Activated T-helper 2 cell treated with anti-CD3 and anti-CD28 coated beads, Interferon-gamma antibody, Interleukin-2, Interleukin-4, amounts not matched to agents 10 μg/mL and 5 μg/mL and 100 μg/mL, durations not matched to agents 14 hours and 24 hours and 36 hours (primary cell): ENCODE measurements at regions not wholly inside any gene's neighbourhood (a gene's known extent, or its start where the extent isn't known, plus 50 kb on each side); places are given as distances from the start of the nearest gene placed in this dataset.

ENCODE experiments used
- DNase-seq: peaks from one replicate; pipeline ENCODE4 v3.0.0; 2021; ENCODE audit warnings: low spot score
- H3K27ac Mint-ChIP-seq: one replicate; pipeline ENCODE4 v1.8.0; 2021; ENCODE audit warnings: mixed read lengths
- H3K27me3 Mint-ChIP-seq: one replicate; pipeline ENCODE4 v1.8.0; 2021; ENCODE audit warnings: low read depth, mixed read lengths
- H3K36me3 Mint-ChIP-seq: one replicate; pipeline ENCODE4 v1.8.0; 2021; ENCODE audit warnings: low read depth, mixed read lengths
- H3K4me1 Mint-ChIP-seq: one replicate; pipeline ENCODE4 v1.8.0; 2021; ENCODE audit warnings: low read depth, mixed read lengths
- H3K4me3 Mint-ChIP-seq: one replicate; pipeline ENCODE4 v1.8.0; 2021; ENCODE audit warnings: low read depth, mild to moderate bottlenecking, moderate library complexity, mixed read lengths
- H3K9me3 Mint-ChIP-seq: one replicate; pipeline ENCODE4 v1.8.0; 2021; ENCODE audit warnings: mixed read lengths
- intact Hi-C: fragments of 100-400 bp; cut with micrococcal nuclease; formaldehyde crosslinking; loops from one replicate; pipeline ENCODE4 v1.15.1; 2023

- DNase-seq: no peak
- no peaks in the 10 kb centered on the region for H3K36me3 Mint-ChIP-seq
- no peak overlapping the region for H3K27ac Mint-ChIP-seq
- intact Hi-C loops: no loop called here
- no peaks in the 10 kb centered on the region for H3K9me3 Mint-ChIP-seq
- no peaks in the 10 kb centered on the region for H3K27me3 Mint-ChIP-seq
- H3K4me1 Mint-ChIP-seq: no peaks in the 10 kb centered on the region
- H3K4me3 Mint-ChIP-seq: no peak overlapping the region
These were observed 372.1 kb upstream of the MYT1L start for GRCh38 chr2:2703172-2703571.

GRCh38 chr2:2702385-2702784, 371.3 kb upstream of the MYT1L start:
- Mint-ChIP-seq H3K27ac (no peak overlapping the region), H3K4me1 (no peaks in the 10 kb centered on the region), H3K36me3 (no peaks in the 10 kb centered on the region), H3K9me3 (no peaks in the 10 kb centered on the region), H3K4me3 (no peak overlapping the region), H3K27me3 (no peaks in the 10 kb centered on the region)
- DNase-seq: no peak
- intact Hi-C loops: no loop called here

GRCh38 chr2:2701813-2702212, 370.7 kb upstream of the MYT1L start:
- no peaks in the 10 kb centered on the region for H3K9me3 Mint-ChIP-seq
- no peak for DNase-seq
- intact Hi-C loops: no loop called here

GRCh38 chr2:2701176-2701781, 370.2 kb upstream of the MYT1L start:
- H3K36me3 Mint-ChIP-seq: no peaks in the 10 kb centered on the region
- no peaks in the 10 kb centered on the region for H3K9me3 Mint-ChIP-seq
- H3K27me3 Mint-ChIP-seq: no peaks in the 10 kb centered on the region
- DNase-seq: no peak
- no peaks in the 10 kb centered on the region for H3K4me1 Mint-ChIP-seq
- intact Hi-C loops: no loop called here
- H3K4me3 Mint-ChIP-seq: no peak overlapping the region
- H3K27ac Mint-ChIP-seq: no peak overlapping the region

More at GRCh38 chr2:2701813-2702212, 370.7 kb upstream of the MYT1L start:
- Mint-ChIP-seq H3K4me1 (no peaks in the 10 kb centered on the region), H3K27ac (no peak overlapping the region), H3K36me3 (no peaks in the 10 kb centered on the region), H3K27me3 (no peaks in the 10 kb centered on the region), H3K4me3 (no peak overlapping the region)

- H3K27me3 Mint-ChIP-seq: no peaks in the 10 kb centered on the region
- H3K4me1 Mint-ChIP-seq: no peaks in the 10 kb centered on the region
- no peaks in the 10 kb centered on the region for H3K36me3 Mint-ChIP-seq
- no peaks in the 10 kb centered on the region for H3K9me3 Mint-ChIP-seq
- H3K4me3 Mint-ChIP-seq: no peak overlapping the region
- no peak overlapping the region for H3K27ac Mint-ChIP-seq
- DNase-seq: no peak
- intact Hi-C loops: no loop called here
These were observed 368.0 kb upstream of the MYT1L start for GRCh38 chr2:2699121-2699505.

GRCh38 chr2:2698182-2699120, 367.4 kb upstream of the MYT1L start:
- no peaks in the 10 kb centered on the region for H3K27me3 Mint-ChIP-seq
- H3K4me3 Mint-ChIP-seq: no peak overlapping the region
- no peaks in the 10 kb centered on the region for H3K4me1 Mint-ChIP-seq
- no peaks in the 10 kb centered on the region for H3K9me3 Mint-ChIP-seq
- no peaks in the 10 kb centered on the region for H3K36me3 Mint-ChIP-seq
- H3K27ac Mint-ChIP-seq: no peak overlapping the region
- intact Hi-C loops: no loop called here
- DNase-seq: no peak

- no peak overlapping the region for H3K4me3 Mint-ChIP-seq
- intact Hi-C loops: no loop called here
- no peaks in the 10 kb centered on the region for H3K4me1 Mint-ChIP-seq
- no peaks in the 10 kb centered on the region for H3K36me3 Mint-ChIP-seq
- no peak for DNase-seq
- H3K27ac Mint-ChIP-seq: no peak overlapping the region
- H3K9me3 Mint-ChIP-seq: no peaks in the 10 kb centered on the region
- H3K27me3 Mint-ChIP-seq: no peaks in the 10 kb centered on the region
These were observed 365.8 kb upstream of the MYT1L start for GRCh38 chr2:2696733-2697455.

- DNase-seq: no peak
- intact Hi-C loops: no loop called here
- H3K4me3 Mint-ChIP-seq: no peak overlapping the region
- H3K36me3 Mint-ChIP-seq: no peaks in the 10 kb centered on the region
- H3K27ac Mint-ChIP-seq: no peak overlapping the region
- no peaks in the 10 kb centered on the region for H3K9me3 Mint-ChIP-seq
- no peaks in the 10 kb centered on the region for H3K27me3 Mint-ChIP-seq
- no peaks in the 10 kb centered on the region for H3K4me1 Mint-ChIP-seq
These were observed 365.2 kb upstream of the MYT1L start for GRCh38 chr2:2696325-2696724.

GRCh38 chr2:2694746-2695145, 363.7 kb upstream of the MYT1L start:
- Mint-ChIP-seq H3K4me3 (no peak overlapping the region), H3K9me3 (no peaks in the 10 kb centered on the region), H3K4me1 (no peaks in the 10 kb centered on the region), H3K36me3 (no peaks in the 10 kb centered on the region), H3K27ac (no peak overlapping the region), H3K27me3 (no peaks in the 10 kb centered on the region)
- intact Hi-C loops: no loop called here
- DNase-seq: no peak

GRCh38 chr2:2692599-2693389, 361.7 kb upstream of the MYT1L start:
- no peaks in the 10 kb centered on the region for H3K4me1 Mint-ChIP-seq
- H3K27ac Mint-ChIP-seq: no peak overlapping the region
- H3K36me3 Mint-ChIP-seq: no peaks in the 10 kb centered on the region
- DNase-seq: no peak
- intact Hi-C loops: no loop called here
- no peaks in the 10 kb centered on the region for H3K27me3 Mint-ChIP-seq
- H3K9me3 Mint-ChIP-seq: no peaks in the 10 kb centered on the region
- H3K4me3 Mint-ChIP-seq: no peak overlapping the region

GRCh38 chr2:2691419-2691818, 360.3 kb upstream of the MYT1L start:
- no peak overlapping the region for H3K27ac Mint-ChIP-seq
- intact Hi-C loops: no loop called here
- H3K4me3 Mint-ChIP-seq: no peak overlapping the region
- no peaks in the 10 kb centered on the region for H3K9me3 Mint-ChIP-seq
- no peaks in the 10 kb centered on the region for H3K36me3 Mint-ChIP-seq
- no peak for DNase-seq
- peaks cover 1% of the 10 kb centered on the region for H3K27me3 Mint-ChIP-seq
- H3K4me1 Mint-ChIP-seq: peaks cover 1% of the 10 kb centered on the region

GRCh38 chr2:2690985-2691384, 359.9 kb upstream of the MYT1L start:
- Mint-ChIP-seq H3K9me3 (no peaks in the 10 kb centered on the region), H3K27ac (no peak overlapping the region), H3K36me3 (no peaks in the 10 kb centered on the region), H3K4me1 (peaks cover 5% of the 10 kb centered on the region), H3K4me3 (no peak overlapping the region), H3K27me3 (peaks cover 3% of the 10 kb centered on the region)
- no peak for DNase-seq
- intact Hi-C loops: no loop called here
